SK-N-SH (cell line): ENCODE measurements at regions not wholly inside any gene's neighbourhood (a gene's known extent, or its start where the extent isn't known, plus 50 kb on each side); places are given as distances from the start of the nearest gene placed in this dataset.

Experiments used
- CTCF ChIA-PET: fragments of 300-600, 350-600 bp; formaldehyde crosslinking; extraction: SDS; loops from one replicate; lab custom pipeline; 2021; lab: Yijun Ruan, JAX
- POLR2A ChIA-PET: fragments of 350-600 bp; sonication (Branson Sonifier 250); formaldehyde crosslinking; extraction: SDS; loops from one replicate; lab custom pipeline; 2020; ENCODE audit warnings: antibody characterized with exemption, inconsistent platforms; lab: Yijun Ruan, JAX
- DNase-seq: peaks from one replicate; pipeline ENCODE4 v3.0.0; 2012
- H2AFZ ChIP-seq: fragments of 200-600 bp; sonication (generic); 2 replicates; pipeline ENCODE4 v1.8.1; 2016; ENCODE audit warnings: antibody characterized with exemption, mild to moderate bottlenecking, low read depth
- H3F3A ChIP-seq: fragments of 200-600 bp; sonication (generic); replicated peaks from 2 replicates; pipeline ENCODE3; 2016; ENCODE audit warnings: antibody characterized with exemption, mild to moderate bottlenecking; ENCODE audit not compliant: insufficient read depth
- H3K27ac ChIP-seq, 2 experiments: fragments of 200-500 bp in 1 of 2; fragments of 200-600 bp in 1 of 2; sonication (Bioruptor generic) in 1 of 2; sonication (generic), shearing (Covaris generic) in 1 of 2; 2 replicates each; pipeline versions ENCODE4 v1.5.1 to v1.6.1; 2014 to 2016; ENCODE audit warnings: low read depth in 2 of 2, inconsistent platforms in 1 of 2, low read length in 1 of 2, mild to moderate bottlenecking in 1 of 2, mixed read lengths in 1 of 2
- H3K27me3 ChIP-seq: fragments of 200-600 bp; sonication (generic), shearing (Covaris generic); 2 replicates; pipeline ENCODE4 v1.6.1; 2016; ENCODE audit warnings: mixed run types; ENCODE audit not compliant: insufficient read depth
- H3K36me3 ChIP-seq, 2 experiments: fragments of 200-500 bp in 1 of 2; fragments of 200-600 bp in 1 of 2; sonication (Bioruptor generic) in 1 of 2; sonication (generic) in 1 of 2; replicated peaks in 1 of 2; 2 replicates each; pipeline versions ENCODE3 to v1.5.1; 2014 to 2016; ENCODE audit warnings: low read length in 1 of 2, mild to moderate bottlenecking in 1 of 2; ENCODE audit not compliant: insufficient read depth in 2 of 2, control insufficient read depth in 1 of 2
- H3K4me1 ChIP-seq, 2 experiments: fragments of 200-500 bp in 1 of 2; fragments of 200-600 bp in 1 of 2; sonication (Bioruptor generic) in 1 of 2; sonication (generic), shearing (Covaris generic) in 1 of 2; 2 replicates each; pipeline versions ENCODE4 v1.5.1 to v1.6.1; 2014 to 2016; ENCODE audit warnings: low read depth in 1 of 2, low read length in 1 of 2, mixed run types in 1 of 2; ENCODE audit not compliant: insufficient read depth in 2 of 2, control insufficient read depth in 1 of 2
- H3K4me2 ChIP-seq: fragments of 200-600 bp; sonication (generic), shearing (Covaris generic); 2 replicates; pipeline ENCODE4 v1.6.1; 2017; ENCODE audit warnings: mixed run types
- H3K4me3 ChIP-seq, 2 experiments: fragments of 200-500 bp in 1 of 2; fragments of 200-600 bp in 1 of 2; sonication (Bioruptor generic) in 1 of 2; sonication (generic), shearing (Covaris generic) in 1 of 2; 2 replicates each; pipeline versions ENCODE4 v1.5.1 to v1.8.1; 2014 to 2016; ENCODE audit warnings: low read depth in 2 of 2, inconsistent platforms in 1 of 2, low read length in 1 of 2, mild to moderate bottlenecking in 1 of 2, mixed read lengths in 1 of 2, moderate library complexity in 1 of 2
- H3K79me2 ChIP-seq: fragments of 200-600 bp; sonication (generic); 2 replicates; pipeline ENCODE4 v1.8.1; 2017; ENCODE audit warnings: mild to moderate bottlenecking; ENCODE audit not compliant: insufficient read depth
- H3K9ac ChIP-seq: fragments of 200-600 bp; sonication (generic); 2 replicates; pipeline ENCODE4 v1.6.1; 2017; ENCODE audit warnings: mixed run types
- H3K9me2 ChIP-seq: fragments of 200-600 bp; sonication (generic); 2 replicates; pipeline ENCODE4 v1.6.1; 2017; ENCODE audit warnings: mixed run types
- H3K9me3 ChIP-seq: fragments of 200-600 bp; sonication (generic); 2 replicates; pipeline ENCODE4 v1.6.1; 2017; ENCODE audit warnings: mixed run types, mild to moderate bottlenecking, moderate library complexity
- H4K20me1 ChIP-seq: fragments of 200-600 bp; sonication (generic); 2 replicates; pipeline ENCODE4 v1.6.1; 2017; ENCODE audit warnings: mild to moderate bottlenecking, mixed run types; ENCODE audit not compliant: insufficient read depth
- EP300 ChIP-seq, 2 experiments: IDR thresholded peaks; 2 replicates each; pipeline versions ENCODE4 v1.4.0 to v1.6.1; 2012; ENCODE audit warnings: borderline replicate concordance in 1 of 2, low read depth in 1 of 2, low read length in 1 of 2
- FOSL2 ChIP-seq: IDR thresholded peaks from 2 replicates; pipeline ENCODE4 v1.4.0; 2012; ENCODE audit warnings: low read depth, mild to moderate bottlenecking, moderate library complexity, borderline replicate concordance
- FOXJ3 ChIP-seq: sonication (generic); formaldehyde crosslinking; IDR thresholded peaks from 2 replicates; pipeline ENCODE4 v1.5.1; 2020; ENCODE audit warnings: mild to moderate bottlenecking, missing genetic modification reagents
- FOXM1 ChIP-seq: IDR thresholded peaks from 2 replicates; pipeline ENCODE4 v1.4.0; 2012; ENCODE audit warnings: low read depth, mild to moderate bottlenecking
- GABPA ChIP-seq: IDR thresholded peaks from 2 replicates; pipeline ENCODE4 v1.4.0; 2012; ENCODE audit warnings: low read depth, mild to moderate bottlenecking
- MEF2A ChIP-seq: IDR thresholded peaks from 2 replicates; pipeline ENCODE4 v1.4.0; 2012; ENCODE audit warnings: low read depth, borderline replicate concordance
- NFIC ChIP-seq: IDR thresholded peaks from 2 replicates; pipeline ENCODE4 v1.4.0; 2012; ENCODE audit warnings: borderline replicate concordance
- NRF1 ChIP-seq: IDR thresholded peaks from 2 replicates; pipeline ENCODE4 v1.6.1; 2012; ENCODE audit warnings: low read depth, mild to moderate bottlenecking, low read length
- POLR2AphosphoS5 ChIP-seq: IDR thresholded peaks from 2 replicates; pipeline ENCODE4 v1.6.1; 2012; ENCODE audit warnings: low read depth, low read length
- REST ChIP-seq: IDR thresholded peaks from 2 replicates; pipeline ENCODE4 v1.6.1; 2012; ENCODE audit warnings: mild to moderate bottlenecking, low read depth, low read length, moderate library complexity
- RXRA ChIP-seq: IDR thresholded peaks from 2 replicates; pipeline ENCODE4 v1.4.0; 2012; ENCODE audit warnings: low read depth, mild to moderate bottlenecking, borderline replicate concordance
- TAF1 ChIP-seq: IDR thresholded peaks from 2 replicates; pipeline ENCODE4 v1.6.1; 2012; ENCODE audit warnings: low read depth, mild to moderate bottlenecking, low read length, moderate library complexity, borderline replicate concordance
- ZBTB33 ChIP-seq: IDR thresholded peaks from 2 replicates; pipeline ENCODE4 v1.4.0; 2012; ENCODE audit warnings: low read depth, borderline replicate concordance
- WGBS: methylation state at CpG from one replicate; pipeline ENCODE4 v1.1.6; 2017; ENCODE audit warnings: low lambda C conversion rate; 5-methylcytosine and 5-hydroxymethylcytosine counted together
- TF ChIP-seq, protein P1 (sequence below): fragments of 150-350 bp; IDR thresholded peaks from 2 replicates; pipeline ENCODE4 v1.6.1; 2017; ENCODE audit warnings: antibody characterized with exemption, low read length, low read depth, borderline replicate concordance

- H2AFZ ChIP-seq, result no peak overlapping the region
- POLR2A ChIA-PET, result no interaction called here
- TF ChIP-seq MEF2A (no peak), REST (no peak), POLR2AphosphoS5 (no peak), FOXM1 (no peak), EP300 (IDR thresholded peaks at IDR 0.05; ENCODE audit: borderline replicate concordance in 1 of 2, low read depth in 1 of 2, low read length in 1 of 2) (no peak), FOXJ3 (CRISPR knock-in tag) (no peak), FOSL2 (no peak), TAF1 (no peak), RXRA (no peak)
- TF ChIP-seq, protein P1, sequence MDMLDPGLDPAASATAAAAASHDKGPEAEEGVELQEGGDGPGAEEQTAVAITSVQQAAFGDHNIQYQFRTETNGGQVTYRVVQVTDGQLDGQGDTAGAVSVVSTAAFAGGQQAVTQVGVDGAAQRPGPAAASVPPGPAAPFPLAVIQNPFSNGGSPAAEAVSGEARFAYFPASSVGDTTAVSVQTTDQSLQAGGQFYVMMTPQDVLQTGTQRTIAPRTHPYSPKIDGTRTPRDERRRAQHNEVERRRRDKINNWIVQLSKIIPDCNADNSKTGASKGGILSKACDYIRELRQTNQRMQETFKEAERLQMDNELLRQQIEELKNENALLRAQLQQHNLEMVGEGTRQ, result no peak
- no peak overlapping the region for H3K4me3 ChIP-seq
- H4K20me1 ChIP-seq, result no peaks in the 10 kb centered on the region
- no peaks in the 10 kb centered on the region for H3K9me2 ChIP-seq
- WGBS, result 2% methylated on average over 2 of the region's 2 CpGs
- no peaks in the 10 kb centered on the region for H3K79me2 ChIP-seq
- no peaks in the 10 kb centered on the region for H3K27me3 ChIP-seq
- H3F3A ChIP-seq, result no peaks in the 10 kb centered on the region
- DNase-seq, result no peak
- no peak overlapping the region for H3K9ac ChIP-seq
- no peak overlapping the region for H3K4me2 ChIP-seq
- no peaks in the 10 kb centered on the region; the same call in 1 of the 2 replicates for H3K9me3 ChIP-seq
- H3K36me3 ChIP-seq, result no peaks in the 10 kb centered on the region
- H3K4me1 ChIP-seq, result no peaks in the 10 kb centered on the region
- no peak overlapping the region for H3K27ac ChIP-seq
- CTCF ChIA-PET, result no interaction called here
These were observed 469.5 kb downstream of the DMRTA1 start for GRCh38 chr9:22916148-22916547.

GRCh38 chr9:22919423-22919822 lies 472.8 kb downstream of the DMRTA1 start:
- POLR2A ChIA-PET, result no interaction called here
- CTCF ChIA-PET, result no interaction called here
- Histone ChIP-seq H4K20me1 (no peaks in the 10 kb centered on the region), H3K36me3 (no peaks in the 10 kb centered on the region), H3K27ac (no peak overlapping the region), H2AFZ (no peak overlapping the region), H3K9ac (no peak overlapping the region), H3K4me2 (no peak overlapping the region), H3K9me2 (no peaks in the 10 kb centered on the region), H3F3A (no peaks in the 10 kb centered on the region), H3K4me3 (no peak overlapping the region), H3K4me1 (no peaks in the 10 kb centered on the region), H3K79me2 (no peaks in the 10 kb centered on the region), H3K9me3 (no peaks in the 10 kb centered on the region; the same call in 1 of the 2 replicates), H3K27me3 (no peaks in the 10 kb centered on the region)
- WGBS, result 3% methylated on average over 1 of the region's 1 CpG
- no peak for TF ChIP-seq FOSL2
- TF ChIP-seq NFIC, result no peak
- no peak for TF ChIP-seq ZBTB33
- TF ChIP-seq NRF1, result no peak
- no peak for TF ChIP-seq GABPA
- DNase-seq, result no peak
